ENCODE measurements at regions not wholly inside any gene's neighbourhood (a gene's known extent, or its start where the extent isn't known, plus 50 kb on each side); places are given as distances from the start of the nearest gene placed in this dataset.

GRCh38 chr12:126212824-126213223 lies 1147.6 kb downstream of the AACS start:
- no peak for TF ChIP-seq GATA3 (IDR thresholded peaks at IDR 0.05; ENCODE audit: low read depth, low read length)
- TF ChIP-seq GATA2 (IDR thresholded peaks at IDR 0.05; ENCODE audit: low read depth, low read length), result no peak

- TF ChIP-seq GATA2 (IDR thresholded peaks at IDR 0.05; ENCODE audit: low read depth, low read length), result no peak
Measured at GRCh38 chr12:126218697-126219096, 1153.5 kb downstream of the AACS start.

GRCh38 chr12:126219139-126219538 lies 1153.9 kb downstream of the AACS start:
- no peak for TF ChIP-seq GATA2 (IDR thresholded peaks at IDR 0.05; ENCODE audit: low read depth, low read length)
- no peak for TF ChIP-seq GATA3 (IDR thresholded peaks at IDR 0.05; ENCODE audit: low read depth, low read length)

- no peak for TF ChIP-seq GATA2 (IDR thresholded peaks at IDR 0.05; ENCODE audit: low read depth, low read length)
- TF ChIP-seq GATA3 (IDR thresholded peaks at IDR 0.05; ENCODE audit: low read depth, low read length), result no peak
Measured at GRCh38 chr12:126219654-126220279, 1154.5 kb downstream of the AACS start.

GRCh38 chr12:126224032-126224431 lies 1158.8 kb downstream of the AACS start:
- TF ChIP-seq GATA3 (IDR thresholded peaks at IDR 0.05; ENCODE audit: low read depth, low read length), result no peak
- no peak for TF ChIP-seq GATA2 (IDR thresholded peaks at IDR 0.05; ENCODE audit: low read depth, low read length)

GRCh38 chr12:126228936-126229335 lies 1163.7 kb downstream of the AACS start:
- TF ChIP-seq GATA2 (IDR thresholded peaks at IDR 0.05; ENCODE audit: low read depth, low read length) (no peak), GATA3 (IDR thresholded peaks at IDR 0.05; ENCODE audit: low read depth, low read length) (no peak)

- TF ChIP-seq GATA2 (IDR thresholded peaks at IDR 0.05; ENCODE audit: low read depth, low read length) (no peak), GATA3 (IDR thresholded peaks at IDR 0.05; ENCODE audit: low read depth, low read length) (no peak)
Measured at GRCh38 chr12:126232711-126233110, 1167.5 kb downstream of the AACS start.

- TF ChIP-seq GATA3 (IDR thresholded peaks at IDR 0.05; ENCODE audit: low read depth, low read length) (no peak), GATA2 (IDR thresholded peaks at IDR 0.05; ENCODE audit: low read depth, low read length) (no peak)
Measured at GRCh38 chr12:126233625-126234024, 1168.4 kb downstream of the AACS start.

GRCh38 chr12:126243814-126244440 lies 1178.7 kb downstream of the AACS start:
- TF ChIP-seq GATA2 (IDR thresholded peaks at IDR 0.05; ENCODE audit: low read depth, low read length), result no peak
- no peak for TF ChIP-seq GATA3 (IDR thresholded peaks at IDR 0.05; ENCODE audit: low read depth, low read length)

GRCh38 chr12:126247936-126248335 lies 1182.7 kb downstream of the AACS start:
- TF ChIP-seq GATA2 (IDR thresholded peaks at IDR 0.05; ENCODE audit: low read depth, low read length) (no peak), GATA3 (IDR thresholded peaks at IDR 0.05; ENCODE audit: low read depth, low read length) (no peak)

- no peak for TF ChIP-seq GATA3 (IDR thresholded peaks at IDR 0.05; ENCODE audit: low read depth, low read length)
- TF ChIP-seq GATA2 (IDR thresholded peaks at IDR 0.05; ENCODE audit: low read depth, low read length), result no peak
Measured at GRCh38 chr12:126248871-126249403, 1183.7 kb downstream of the AACS start.

- TF ChIP-seq GATA2 (IDR thresholded peaks at IDR 0.05; ENCODE audit: low read depth, low read length) (no peak), GATA3 (IDR thresholded peaks at IDR 0.05; ENCODE audit: low read depth, low read length) (no peak)
Measured at GRCh38 chr12:126258190-126258589, 1193.0 kb downstream of the AACS start.

- TF ChIP-seq GATA2 (IDR thresholded peaks at IDR 0.05; ENCODE audit: low read depth, low read length), result no peak
- TF ChIP-seq GATA3 (IDR thresholded peaks at IDR 0.05; ENCODE audit: low read depth, low read length), result no peak
Measured at GRCh38 chr12:126262829-126263228, 1197.6 kb downstream of the AACS start.

GRCh38 chr12:126268222-126268621 lies 1203.0 kb downstream of the AACS start:
- TF ChIP-seq GATA3 (IDR thresholded peaks at IDR 0.05; ENCODE audit: low read depth, low read length), result no peak
- no peak for TF ChIP-seq GATA2 (IDR thresholded peaks at IDR 0.05; ENCODE audit: low read depth, low read length)

- TF ChIP-seq GATA2 (IDR thresholded peaks at IDR 0.05; ENCODE audit: low read depth, low read length) (peak; percentile 89), GATA3 (IDR thresholded peaks at IDR 0.05; ENCODE audit: low read depth, low read length) (peak; percentile 68)
Measured at GRCh38 chr12:126271159-126271558, 1205.9 kb downstream of the AACS start.

Measured in SH-SY5Y (cell line).